DMS153 treated with DMSO at 0.1 percent for 48 hours (cell line): ENCODE measurements at regions not wholly inside any gene's neighbourhood (a gene's known extent, or its start where the extent isn't known, plus 50 kb on each side); places are given as distances from the start of the nearest gene placed in this dataset.
"Not testable (repeated sequence)": the region's sequence is repeated elsewhere in the genome, so short reads cannot be mapped to it uniquely, and the experiment has no call there.

Experiments
- DNase-seq: peaks from one replicate; lab custom pipeline; 2025; ENCODE audit not compliant: unreplicated experiment; lab: John Stamatoyannopoulos, UW

DNA sequence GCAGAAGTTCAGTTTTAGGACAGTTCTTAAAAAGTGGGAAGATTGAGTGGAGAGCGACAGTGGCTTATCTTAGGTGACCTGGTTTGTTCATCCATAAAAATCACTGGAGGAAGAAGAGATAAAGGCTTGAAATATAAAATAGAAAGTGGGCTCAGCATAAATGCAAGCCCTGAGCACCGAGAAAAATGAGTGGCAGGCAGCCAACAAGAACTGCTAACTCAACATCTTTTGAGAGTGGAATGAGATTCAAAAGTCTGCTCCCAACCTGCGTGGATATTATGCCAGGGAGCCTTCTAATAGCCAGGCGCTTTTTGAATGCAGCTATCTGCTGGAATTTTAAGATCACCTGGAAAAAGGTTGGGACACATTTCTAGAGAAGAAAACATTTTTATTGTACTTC lies 666.5 kb downstream of the FLRT2 start:
- no peak for DNase-seq

- no peak for DNase-seq
These were observed 663.8 kb downstream of the FLRT2 start for GRCh38 chr14:86193756-86194155.

- no peak for DNase-seq
These were observed 650.0 kb downstream of the FLRT2 start for GRCh38 chr14:86179980-86180379.

GRCh38 chr14:86168371-86168770 lies 638.4 kb downstream of the FLRT2 start:
- no peak for DNase-seq

- peak; percentile 21 for DNase-seq
These were observed 636.6 kb downstream of the FLRT2 start for GRCh38 chr14:86166541-86166940.

DNA sequence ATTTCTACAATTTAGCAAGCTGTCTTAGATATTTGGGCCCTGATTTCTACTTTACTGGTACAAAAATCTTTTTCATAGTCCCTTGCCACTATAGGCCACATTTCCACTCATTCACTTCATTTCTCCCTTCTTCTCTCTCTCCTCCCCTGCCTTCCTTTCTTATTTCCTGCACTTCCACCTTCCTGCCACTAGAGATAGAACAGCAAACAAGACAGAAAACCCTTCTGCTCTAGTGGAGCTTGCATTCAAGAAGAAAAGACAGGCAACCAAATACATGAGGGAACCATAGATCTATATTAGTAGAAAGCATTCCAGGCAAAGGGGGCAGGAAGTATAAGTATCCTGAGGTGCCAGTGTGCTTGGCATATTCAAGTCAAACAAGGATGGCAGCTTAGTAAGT lies 623.5 kb downstream of the FLRT2 start:
- no peak for DNase-seq

DNA sequence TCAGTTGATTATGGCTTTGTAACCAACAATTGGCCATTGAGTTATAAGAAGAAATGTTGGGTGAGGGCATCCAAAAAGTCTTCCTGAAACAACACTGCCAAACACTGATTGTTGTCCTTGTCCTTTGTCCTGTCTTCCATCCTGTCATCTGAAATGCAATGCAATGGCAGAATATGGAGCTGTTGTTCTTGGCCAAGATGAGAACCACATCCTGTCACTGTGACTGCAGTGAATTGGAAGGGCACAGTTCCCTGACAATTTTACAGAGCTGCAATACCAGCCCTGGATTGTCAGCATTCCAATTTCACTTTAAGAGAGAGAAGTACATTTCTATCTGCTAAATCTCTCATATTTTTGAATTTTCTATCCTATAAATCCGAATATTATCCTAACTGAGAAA lies 613.3 kb downstream of the FLRT2 start:
- no peak for DNase-seq

DNA sequence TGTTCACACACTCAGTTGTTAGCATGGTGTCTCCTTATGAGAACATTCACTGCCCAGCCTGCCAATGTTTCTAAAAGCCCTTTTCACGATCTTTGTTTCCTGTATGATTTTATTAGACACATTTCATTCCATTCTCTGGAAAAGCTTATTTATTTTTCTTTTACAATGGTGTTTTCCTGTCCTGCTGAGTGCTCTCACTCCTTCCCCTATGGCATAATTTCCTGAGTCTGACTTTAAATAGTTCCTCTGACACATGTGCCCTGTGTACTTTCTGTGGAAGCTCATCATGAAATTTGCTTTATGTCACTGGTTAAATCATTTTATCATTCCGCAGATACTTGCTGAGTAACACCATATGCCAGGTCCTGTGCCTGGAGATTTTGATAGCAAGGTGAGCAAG lies 612.0 kb downstream of the FLRT2 start:
- no peak for DNase-seq

DNA sequence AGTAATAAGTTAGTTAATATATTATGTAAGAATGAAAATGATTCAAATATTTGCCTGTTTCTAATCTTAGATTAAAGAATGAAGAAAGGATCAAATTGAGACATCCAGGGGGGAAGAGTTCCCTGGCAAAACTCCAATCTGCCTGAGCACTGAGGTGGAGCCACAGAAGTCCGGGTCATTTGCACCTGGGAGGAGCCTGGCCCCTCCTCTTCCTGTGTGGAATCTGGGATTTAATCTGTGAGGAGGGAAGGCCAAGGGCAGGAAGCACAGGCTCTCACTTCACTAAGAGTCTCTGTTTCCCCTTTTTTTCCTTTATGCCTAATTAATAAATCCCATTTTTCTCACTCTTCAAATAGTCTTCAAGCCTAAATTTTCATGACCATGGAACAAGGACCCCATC lies 599.5 kb downstream of the FLRT2 start:
- DNase-seq, result no peak

DNA sequence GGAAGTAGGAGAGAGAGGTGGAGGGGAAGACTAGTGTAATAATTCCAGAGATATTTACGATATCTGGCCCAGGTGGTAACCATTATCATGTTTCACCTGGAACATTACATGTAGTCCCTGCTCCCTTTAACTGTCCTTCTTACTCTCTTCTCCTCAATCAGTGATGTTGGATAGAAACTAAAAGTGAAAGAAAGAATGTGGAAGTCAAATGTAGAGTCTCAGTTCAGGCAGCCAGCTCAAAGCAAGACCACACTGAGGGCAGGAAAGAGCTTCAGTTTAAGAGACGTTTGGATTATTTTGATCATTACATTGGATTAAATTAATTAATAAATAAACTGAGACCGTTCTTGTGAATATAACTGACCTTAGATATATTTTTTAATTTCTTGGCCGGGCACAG lies 594.4 kb downstream of the FLRT2 start:
- no peak for DNase-seq

DNA sequence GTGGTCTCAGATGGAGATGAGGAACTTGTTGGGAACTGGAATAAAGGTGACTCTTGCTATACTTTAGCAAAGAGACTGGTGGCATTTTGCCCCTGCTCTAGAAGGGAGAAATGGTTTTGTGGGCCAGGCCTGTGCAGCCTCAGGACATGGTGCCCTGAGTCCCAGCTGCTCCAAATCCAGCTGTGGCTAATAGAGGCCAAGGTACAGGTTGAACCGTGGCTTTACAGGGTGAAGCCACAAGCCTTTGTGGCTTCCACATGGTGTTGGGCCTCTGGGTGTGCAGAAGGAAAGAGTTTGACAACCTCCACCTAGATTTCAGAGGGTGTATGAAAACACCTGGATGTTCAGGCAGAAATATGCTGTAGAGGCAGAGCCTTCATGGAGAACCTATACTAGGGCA lies 586.0 kb downstream of the FLRT2 start:
- no peak for DNase-seq

DNA sequence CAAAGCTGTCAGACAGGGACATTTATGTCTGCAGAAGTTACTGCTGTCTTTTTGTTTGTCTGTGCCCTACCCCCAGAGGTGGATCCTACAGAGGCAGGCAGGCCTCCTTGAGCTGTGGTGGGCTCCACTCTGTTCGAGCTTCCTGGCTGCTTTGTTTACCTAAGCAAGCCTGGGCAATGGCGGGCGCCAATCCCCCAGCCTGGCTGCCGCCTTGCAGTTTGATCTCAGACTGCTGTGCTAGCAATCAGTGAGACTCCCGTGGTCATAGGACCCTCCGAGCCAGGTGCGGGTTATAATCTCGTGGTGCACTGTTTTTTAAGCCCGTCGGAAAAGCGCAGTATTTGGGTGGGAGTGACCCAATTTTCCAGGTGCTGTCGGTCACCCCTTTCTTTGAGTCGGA lies 580.9 kb downstream of the FLRT2 start:
- DNase-seq, result not testable (repeated sequence)

GRCh38 chr14:86104691-86105265 lies 574.8 kb downstream of the FLRT2 start:
- DNase-seq, result no peak

DNA sequence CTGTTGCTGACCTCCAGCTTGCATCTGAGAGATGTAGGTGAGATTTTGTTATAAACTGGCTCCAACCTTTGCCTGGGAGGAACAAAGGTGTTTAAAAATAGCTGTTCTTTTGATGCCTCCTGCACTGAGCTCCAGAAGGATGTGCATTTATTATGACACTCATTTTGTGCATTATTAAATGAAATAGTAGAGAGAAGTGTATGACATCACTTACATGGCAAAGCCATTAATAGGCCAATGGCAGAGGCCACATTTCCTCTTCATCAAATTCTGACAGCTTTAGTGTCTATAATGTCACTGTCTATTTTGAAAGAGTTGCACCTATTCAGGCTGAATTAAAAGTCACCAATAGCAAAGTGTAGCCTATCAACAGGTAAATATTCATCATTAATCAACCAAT lies 564.6 kb downstream of the FLRT2 start:
- DNase-seq, result no peak

DNA sequence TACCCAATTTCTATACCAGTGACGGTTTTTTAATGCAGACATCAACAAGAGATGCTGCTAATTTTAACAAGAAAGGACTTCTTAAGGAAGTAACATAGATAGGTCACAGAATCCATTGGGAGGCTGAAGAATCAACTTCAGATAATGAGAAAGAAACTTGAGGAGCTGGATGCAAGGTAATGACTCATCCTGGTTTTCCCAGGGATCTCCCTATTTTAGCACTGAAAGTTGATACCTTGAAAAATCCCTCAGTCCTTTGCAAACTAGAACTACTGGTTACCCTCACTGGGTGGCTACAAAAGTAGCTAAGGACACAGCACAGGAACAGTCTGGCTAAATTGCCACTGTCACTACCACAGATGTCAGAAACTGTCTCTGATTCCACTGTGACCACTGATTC lies 561.9 kb downstream of the FLRT2 start:
- no peak for DNase-seq

DNA sequence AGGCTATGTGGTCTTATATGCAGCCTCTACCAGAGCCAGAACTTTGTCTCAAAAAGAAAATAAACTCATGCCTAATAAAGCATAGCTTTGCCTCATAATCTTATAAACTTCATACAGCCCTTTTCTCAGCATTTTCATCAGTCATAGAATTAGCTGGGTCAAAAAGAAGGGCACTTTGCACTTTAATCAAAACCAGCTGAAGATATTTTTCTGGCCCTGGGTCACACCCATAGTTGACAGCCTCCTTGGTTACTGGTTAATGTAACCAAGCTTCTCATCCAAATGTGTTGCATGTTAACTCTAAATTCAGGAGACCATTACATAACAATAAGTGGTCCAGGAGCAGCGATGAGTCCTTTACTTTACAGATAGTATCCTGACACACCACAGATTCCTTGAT lies 558.2 kb downstream of the FLRT2 start:
- no peak for DNase-seq

- no peak for DNase-seq
These were observed 557.4 kb downstream of the FLRT2 start for GRCh38 chr14:86087377-86087776.

DNA sequence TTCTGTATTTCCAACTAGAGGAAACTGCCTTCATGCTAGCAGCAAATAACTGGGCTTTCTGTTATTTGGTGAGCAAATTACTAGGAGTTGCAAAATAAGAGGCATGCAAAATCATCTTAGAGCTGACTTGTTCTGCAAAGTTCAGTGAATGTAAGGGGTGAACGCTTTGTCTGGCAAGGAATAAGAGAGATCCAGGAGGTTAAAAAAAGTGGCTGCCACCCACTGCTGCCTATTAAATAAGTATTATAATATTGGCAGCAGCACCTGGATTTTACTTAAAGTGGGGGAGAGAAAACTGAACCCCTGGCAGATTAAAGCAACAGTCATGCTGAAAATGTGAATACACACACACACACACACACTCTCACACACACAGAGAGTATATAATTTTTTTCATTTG lies 557.0 kb downstream of the FLRT2 start:
- DNase-seq, result no peak

DNA sequence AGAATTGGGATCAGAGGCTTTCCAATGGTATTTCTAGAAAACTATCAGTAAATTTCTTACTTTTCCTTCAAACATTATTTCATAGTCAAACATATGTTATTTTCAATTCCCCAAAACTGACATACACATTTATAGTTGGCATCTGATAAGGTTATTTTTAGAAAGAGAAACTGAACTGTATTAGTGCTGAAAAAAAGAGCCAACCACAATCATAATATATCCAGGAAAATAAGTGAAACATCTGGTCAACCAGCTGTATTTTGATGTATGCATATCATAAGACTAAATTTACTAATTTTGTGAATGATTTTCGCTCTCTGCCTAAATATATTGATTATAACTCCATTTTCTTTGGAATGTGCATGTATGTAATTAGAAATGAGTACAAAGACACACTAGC lies 554.2 kb downstream of the FLRT2 start:
- no peak for DNase-seq

GRCh38 chr14:86083616-86084015 lies 553.7 kb downstream of the FLRT2 start:
- no peak for DNase-seq

GRCh38 chr14:86072116-86072894 lies 542.4 kb downstream of the FLRT2 start:
- DNase-seq, result no peak

DNA sequence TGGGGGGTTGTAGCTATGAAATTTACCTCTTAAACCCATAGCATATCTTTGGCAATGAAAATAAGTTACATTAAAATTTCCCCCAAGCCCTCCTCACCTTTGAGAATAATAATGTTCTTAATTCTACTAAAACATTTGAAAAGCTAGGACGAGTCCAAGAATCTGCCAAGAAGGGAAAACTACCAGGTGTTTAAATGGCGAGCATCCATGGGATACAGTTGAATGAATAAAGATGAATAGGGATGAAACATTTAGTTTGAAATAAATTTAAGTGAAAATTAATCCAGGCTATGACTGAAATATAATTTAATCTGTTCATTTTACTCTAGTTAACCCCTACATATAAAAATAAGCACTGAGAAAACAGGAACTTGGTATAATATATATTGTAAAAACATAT lies 536.7 kb downstream of the FLRT2 start:
- DNase-seq, result no peak

DNA sequence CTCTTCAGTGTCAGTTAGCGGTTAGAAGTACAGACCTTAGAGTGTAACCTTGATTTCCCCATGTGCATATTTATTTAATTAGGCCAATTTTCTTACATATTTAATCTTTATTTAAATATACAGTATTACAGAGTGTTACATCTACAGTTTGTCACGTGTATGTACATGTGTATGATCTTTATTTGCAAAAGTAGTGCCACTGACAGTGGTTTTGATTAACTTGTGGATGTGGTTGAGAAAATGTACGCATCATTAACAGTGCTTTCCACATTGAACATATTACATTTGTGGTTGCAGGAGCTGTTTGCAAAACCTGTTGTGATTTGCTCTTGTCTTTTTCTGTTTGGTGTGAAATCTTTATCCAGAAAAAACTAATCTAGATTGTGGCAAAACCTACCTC lies 535.5 kb downstream of the FLRT2 start:
- DNase-seq, result no peak
